AG04449 (cell line): ENCODE measurements at regions not wholly inside any gene's neighbourhood (a gene's known extent, or its start where the extent isn't known, plus 50 kb on each side); places are given as distances from the start of the nearest gene placed in this dataset.

ENCODE experiments used
- CTCF ChIA-PET: fragments of 350-600 bp; formaldehyde crosslinking; extraction: SDS; loops from one replicate; lab custom pipeline; 2021; ENCODE audit warnings: antibody characterized with exemption; lab: Yijun Ruan, JAX
- POLR2A ChIA-PET: fragments of 400-600, 350-600 bp; formaldehyde crosslinking; extraction: SDS; loops from one replicate; lab custom pipeline; 2020; ENCODE audit warnings: antibody characterized with exemption, inconsistent platforms; lab: Yijun Ruan, JAX
- DNase-seq: peaks from one replicate; pipeline ENCODE4 v3.0.0-alpha.2; 2010; ENCODE audit warnings: low read depth, low spot score
- H3K4me3 ChIP-seq: 2 replicates; pipeline ENCODE4 v1.5.1; 2011; ENCODE audit warnings: low read depth, mild to moderate bottlenecking, control low read depth, low read length
- TF ChIP-seq, protein P1 (sequence below): IDR thresholded peaks from one replicate; pipeline ENCODE4 v1.5.1; 2011; ENCODE audit warnings: mild to moderate bottlenecking, moderate library complexity, low read length, control low read depth, inconsistent platforms; ENCODE audit not compliant: insufficient read depth; ENCODE audit errors: missing control alignments

- CTCF ChIA-PET, result interaction anchor here (1.2 kb wide), 1 partner anchor 12 kb away, joined by 4 read pairs; no protein-coding TSS in a partner anchor
Observed at GRCh38 chr5:168152660-168153059, 138.8 kb upstream of the WWC1 start.

DNA sequence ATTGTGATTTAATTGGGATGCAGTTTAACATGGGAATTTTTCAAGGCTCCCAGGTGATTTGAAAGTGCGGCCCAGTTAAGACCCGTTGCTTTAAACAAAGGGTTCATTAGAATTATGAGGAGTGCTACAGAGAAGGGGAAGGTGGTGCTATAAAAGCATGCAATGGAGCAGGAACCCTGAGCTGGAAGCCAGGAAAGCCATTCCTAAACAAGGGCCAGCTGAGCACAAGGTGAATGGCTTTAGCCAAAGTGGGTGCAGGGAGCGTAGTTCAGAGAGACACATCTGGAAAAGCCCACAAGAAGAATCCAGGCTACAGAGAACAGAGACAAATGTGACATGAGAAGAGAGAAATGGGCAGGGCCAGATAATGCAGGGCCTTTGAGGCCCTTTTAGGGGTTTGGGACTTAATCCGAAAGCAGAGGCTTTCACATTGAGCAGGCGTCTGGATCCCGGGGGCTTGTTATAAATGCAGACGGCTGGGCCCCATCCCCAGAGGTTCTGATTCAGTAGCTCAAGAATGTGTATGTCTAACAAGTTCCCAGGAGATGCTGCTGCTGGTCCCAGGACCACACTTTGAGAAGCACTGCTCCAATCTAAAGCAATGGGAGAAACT is 138.1 kb upstream of the WWC1 start:
- TF ChIP-seq, protein P1, sequence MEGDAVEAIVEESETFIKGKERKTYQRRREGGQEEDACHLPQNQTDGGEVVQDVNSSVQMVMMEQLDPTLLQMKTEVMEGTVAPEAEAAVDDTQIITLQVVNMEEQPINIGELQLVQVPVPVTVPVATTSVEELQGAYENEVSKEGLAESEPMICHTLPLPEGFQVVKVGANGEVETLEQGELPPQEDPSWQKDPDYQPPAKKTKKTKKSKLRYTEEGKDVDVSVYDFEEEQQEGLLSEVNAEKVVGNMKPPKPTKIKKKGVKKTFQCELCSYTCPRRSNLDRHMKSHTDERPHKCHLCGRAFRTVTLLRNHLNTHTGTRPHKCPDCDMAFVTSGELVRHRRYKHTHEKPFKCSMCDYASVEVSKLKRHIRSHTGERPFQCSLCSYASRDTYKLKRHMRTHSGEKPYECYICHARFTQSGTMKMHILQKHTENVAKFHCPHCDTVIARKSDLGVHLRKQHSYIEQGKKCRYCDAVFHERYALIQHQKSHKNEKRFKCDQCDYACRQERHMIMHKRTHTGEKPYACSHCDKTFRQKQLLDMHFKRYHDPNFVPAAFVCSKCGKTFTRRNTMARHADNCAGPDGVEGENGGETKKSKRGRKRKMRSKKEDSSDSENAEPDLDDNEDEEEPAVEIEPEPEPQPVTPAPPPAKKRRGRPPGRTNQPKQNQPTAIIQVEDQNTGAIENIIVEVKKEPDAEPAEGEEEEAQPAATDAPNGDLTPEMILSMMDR, result no peak
- no peak overlapping the region for H3K4me3 ChIP-seq
- ChIA-PET POLR2A (no interaction called here), CTCF (interaction anchor here (1.1 to 1.2 kb wide), 3 partner anchors 13 to 67 kb away, joined by 3 to 5 read pairs (median 4); no protein-coding TSS in a partner anchor)
- peak; percentile 44 for DNase-seq

More at GRCh38 chr5:168152660-168153059, 138.8 kb upstream of the WWC1 start:
- TF ChIP-seq, protein P1, result no peak
- POLR2A ChIA-PET, result no interaction called here
- H3K4me3 ChIP-seq, result no peak overlapping the region
- peak; percentile 52 for DNase-seq

- CTCF ChIA-PET, result interaction anchor here (0.5 to 1.2 kb wide), 3 partner anchors 15 to 66 kb away, joined by 3 to 5 read pairs (median 3); no protein-coding TSS in a partner anchor
- H3K4me3 ChIP-seq, result no peak overlapping the region
- TF ChIP-seq, protein P1, result no peak
- POLR2A ChIA-PET, result no interaction called here
- no peak for DNase-seq
Observed at GRCh38 chr5:168153876-168154270, 137.6 kb upstream of the WWC1 start.

DNA sequence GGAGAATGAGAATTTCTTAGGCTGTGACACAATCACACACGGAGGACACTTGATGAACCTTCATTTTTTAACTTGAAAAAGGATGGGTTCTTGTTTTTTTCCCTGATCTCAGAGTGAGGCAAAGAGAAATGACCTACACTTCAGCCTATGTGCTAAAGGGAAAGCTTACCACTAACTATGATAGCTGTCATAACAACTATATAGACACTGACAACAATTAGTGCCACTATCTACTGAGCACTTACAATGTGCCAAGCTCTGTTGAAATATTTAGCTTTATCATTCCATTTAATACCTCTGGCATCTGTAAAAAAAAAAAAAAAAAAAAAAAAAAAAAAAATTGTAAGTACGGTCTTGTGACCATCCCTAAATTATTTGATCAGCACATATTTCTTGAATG is 135.9 kb upstream of the WWC1 start:
- CTCF ChIA-PET, result interaction anchor here (0.7 kb wide), 1 partner anchor 64 kb away, joined by 5 read pairs; no protein-coding TSS in a partner anchor
- TF ChIP-seq, protein P1, result no peak
- DNase-seq, result no peak
- H3K4me3 ChIP-seq, result no peak overlapping the region
- POLR2A ChIA-PET, result no interaction called here

DNA sequence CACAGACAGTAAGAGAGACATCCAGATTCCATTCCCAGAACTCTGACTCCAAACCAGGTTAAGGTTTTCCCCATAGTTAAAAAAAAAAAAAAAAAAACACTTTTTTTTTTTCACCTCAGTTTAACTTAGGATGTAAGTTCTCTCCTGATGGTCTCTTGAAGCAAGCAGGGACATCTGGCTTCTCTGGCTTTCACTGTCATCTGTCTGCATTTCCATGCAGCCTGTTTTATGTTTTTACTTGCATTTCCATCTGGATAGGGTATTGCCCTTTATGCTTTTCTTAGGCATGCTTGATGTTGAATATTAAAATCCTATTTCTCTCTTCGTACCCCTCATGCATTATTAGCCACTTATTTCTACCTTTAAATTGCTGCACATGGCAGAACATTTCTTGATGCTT is 135.3 kb upstream of the WWC1 start:
- no peak overlapping the region for H3K4me3 ChIP-seq
- ChIA-PET CTCF (interaction anchor here (0.7 kb wide), 1 partner anchor 63 kb away, joined by 5 read pairs; no protein-coding TSS in a partner anchor), POLR2A (no interaction called here)
- TF ChIP-seq, protein P1, result no peak
- DNase-seq, result no peak

DNA sequence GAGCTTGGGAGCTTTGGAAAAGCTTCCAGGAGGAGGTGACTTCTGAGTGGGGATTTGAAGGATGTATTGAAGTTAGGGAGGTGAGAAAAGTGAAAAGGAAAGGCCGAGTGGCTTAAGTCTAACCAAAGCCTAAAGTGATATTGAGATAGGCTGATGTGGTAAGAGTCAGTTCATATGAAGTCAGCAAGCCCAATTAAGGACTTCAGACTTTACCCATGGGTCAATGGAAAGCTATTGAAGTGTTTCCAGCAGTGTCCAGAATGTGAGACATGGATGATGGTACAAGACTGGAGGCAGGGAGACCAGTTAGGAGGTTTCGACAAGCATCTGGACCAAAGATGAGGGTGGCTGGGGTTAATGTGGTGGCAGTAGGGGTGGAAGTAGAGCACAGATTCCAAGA is 134.3 kb upstream of the WWC1 start:
- ChIA-PET CTCF (no interaction called here), POLR2A (no interaction called here)
- no peak for DNase-seq
- H3K4me3 ChIP-seq, result no peak overlapping the region
- TF ChIP-seq, protein P1, result no peak
